ENCODE measurements at regions not wholly inside any gene's neighbourhood (a gene's known extent, or its start where the extent isn't known, plus 50 kb on each side); places are given as distances from the start of the nearest gene placed in this dataset.

GRCh38 chr11:71080239-71081097 is 171.9 kb downstream of the SHANK2 start:
- peak; percentile 27 to 58 (median 36) for DNase-seq (ENCODE audit: low read depth in 4 of 4, low spot score in 3 of 4)

GRCh38 chr11:71079795-71080194 is 172.6 kb downstream of the SHANK2 start:
- DNase-seq (ENCODE audit: low read depth in 4 of 4, low spot score in 3 of 4) = no peak

- DNase-seq (ENCODE audit: low read depth in 4 of 4, low spot score in 3 of 4) = no peak
These were observed 173.9 kb downstream of the SHANK2 start for GRCh38 chr11:71078482-71078881.

GRCh38 chr11:71076525-71077304 is 175.7 kb downstream of the SHANK2 start:
- no peak for DNase-seq (ENCODE audit: low read depth in 4 of 4, low spot score in 3 of 4)

- no peak for DNase-seq (ENCODE audit: low read depth in 4 of 4, low spot score in 3 of 4)
These were observed 176.4 kb downstream of the SHANK2 start for GRCh38 chr11:71075871-71076420.

GRCh38 chr11:71075116-71075720 is 177.2 kb downstream of the SHANK2 start:
- DNase-seq (ENCODE audit: low read depth in 4 of 4, low spot score in 3 of 4) = no peak

GRCh38 chr11:71071736-71072509 is 180.5 kb downstream of the SHANK2 start:
- DNase-seq (ENCODE audit: low read depth in 4 of 4, low spot score in 3 of 4) = no peak

- DNase-seq (ENCODE audit: low read depth in 4 of 4, low spot score in 3 of 4) = no peak
These were observed 181.6 kb downstream of the SHANK2 start for GRCh38 chr11:71070490-71071453.

- DNase-seq (ENCODE audit: low read depth in 4 of 4, low spot score in 3 of 4) = no peak
These were observed 183.4 kb downstream of the SHANK2 start for GRCh38 chr11:71068963-71069362.

GRCh38 chr11:71067753-71068152 is 184.6 kb downstream of the SHANK2 start:
- DNase-seq (ENCODE audit: low read depth in 4 of 4, low spot score in 3 of 4) = no peak

GRCh38 chr11:71066311-71066710 is 186.1 kb downstream of the SHANK2 start:
- DNase-seq (ENCODE audit: low read depth in 4 of 4, low spot score in 3 of 4) = no peak

- DNase-seq (ENCODE audit: low read depth in 4 of 4, low spot score in 3 of 4) = no peak
These were observed 186.5 kb downstream of the SHANK2 start for GRCh38 chr11:71065841-71066240.

- DNase-seq (ENCODE audit: low read depth in 4 of 4, low spot score in 3 of 4) = no peak
These were observed 187.5 kb downstream of the SHANK2 start for GRCh38 chr11:71064702-71065515.

- DNase-seq (ENCODE audit: low read depth in 4 of 4, low spot score in 3 of 4) = no peak
These were observed 188.2 kb downstream of the SHANK2 start for GRCh38 chr11:71064183-71064582.

- no peak for DNase-seq (ENCODE audit: low read depth in 4 of 4, low spot score in 3 of 4)
These were observed 189.2 kb downstream of the SHANK2 start for GRCh38 chr11:71063129-71063528.

GRCh38 chr11:71062199-71062598 is 190.2 kb downstream of the SHANK2 start:
- no peak for DNase-seq (ENCODE audit: low read depth in 4 of 4, low spot score in 3 of 4)

GRCh38 chr11:71060391-71060791 is 192.0 kb downstream of the SHANK2 start:
- no peak for DNase-seq (ENCODE audit: low read depth in 4 of 4, low spot score in 3 of 4)

- no peak for DNase-seq (ENCODE audit: low read depth in 4 of 4, low spot score in 3 of 4)
These were observed 192.7 kb downstream of the SHANK2 start for GRCh38 chr11:71059662-71060061.
